HG02623 (cell line): ENCODE measurements at regions not wholly inside any gene's neighbourhood (a gene's known extent, or its start where the extent isn't known, plus 50 kb on each side); places are given as distances from the start of the nearest gene placed in this dataset.
"Not testable (repeated sequence)": the region's sequence is repeated elsewhere in the genome, so short reads cannot be mapped to it uniquely, and the experiment has no call there.

Source experiments
- ATAC-seq: cut with Tn5 transposase; IDR thresholded peaks from one replicate; pipeline ENCODE4 v1.9.1; 2021; ENCODE audit warnings: moderate library complexity; ENCODE audit not compliant: unreplicated experiment

DNA sequence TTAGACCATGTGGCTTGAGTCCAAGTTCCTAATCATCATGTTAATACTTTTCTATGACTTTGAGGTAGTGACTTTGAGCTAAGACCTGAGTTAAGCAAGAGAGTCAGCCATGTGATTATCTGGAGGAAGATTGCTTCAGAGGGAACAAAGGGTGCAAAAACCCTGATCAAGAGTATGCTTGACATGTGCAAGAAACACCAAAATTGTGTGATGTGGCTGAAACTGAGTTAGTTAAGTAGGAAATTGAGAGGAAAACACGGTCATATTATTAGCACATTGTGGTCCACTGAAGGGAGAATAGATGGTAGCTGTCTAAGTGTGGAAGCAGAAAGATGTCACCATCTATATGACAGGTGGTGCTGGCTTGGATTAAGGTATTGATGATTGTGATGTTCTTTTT, 130.4 kb upstream of the MON1B start:
- no peak for ATAC-seq

- no peak for ATAC-seq
These were observed 127.9 kb upstream of the MON1B start for GRCh38 chr16:77062878-77063675.

DNA sequence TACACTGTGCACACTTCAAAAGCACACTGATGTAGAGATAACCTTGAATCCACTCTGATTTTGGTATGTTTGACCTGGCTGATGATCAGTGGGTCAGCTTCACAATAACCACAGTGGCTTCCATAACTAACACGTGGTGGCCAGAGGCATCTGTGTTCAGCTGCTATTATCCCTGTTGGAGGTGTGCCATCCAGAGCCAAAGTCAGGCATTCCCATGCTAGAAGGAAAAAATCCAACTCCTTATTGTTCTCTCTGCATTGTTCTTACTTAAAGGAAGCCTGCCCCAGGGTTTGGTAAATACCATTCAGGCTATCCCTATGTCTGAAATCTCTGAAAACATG, 127.3 kb upstream of the MON1B start:
- ATAC-seq = no peak

DNA sequence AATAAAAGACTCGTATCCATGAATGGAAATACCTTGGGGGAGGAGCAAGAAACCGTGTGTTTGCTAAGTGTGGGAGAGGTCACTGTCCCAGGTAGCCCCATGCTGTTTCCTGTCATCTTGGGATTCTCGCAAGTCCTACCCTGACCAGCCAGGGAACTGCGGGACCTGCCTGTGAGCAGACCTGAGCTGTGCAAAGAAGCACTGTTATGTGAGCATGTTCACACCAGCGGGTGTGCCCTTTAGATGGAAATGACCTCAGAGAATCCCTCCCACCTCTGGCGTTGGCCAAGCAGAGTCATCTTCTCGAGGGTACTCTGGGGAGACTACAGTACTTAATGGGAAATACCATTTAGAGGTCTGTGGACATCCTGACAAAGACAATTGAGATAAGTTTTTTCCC, 127.0 kb upstream of the MON1B start:
- no peak for ATAC-seq

DNA sequence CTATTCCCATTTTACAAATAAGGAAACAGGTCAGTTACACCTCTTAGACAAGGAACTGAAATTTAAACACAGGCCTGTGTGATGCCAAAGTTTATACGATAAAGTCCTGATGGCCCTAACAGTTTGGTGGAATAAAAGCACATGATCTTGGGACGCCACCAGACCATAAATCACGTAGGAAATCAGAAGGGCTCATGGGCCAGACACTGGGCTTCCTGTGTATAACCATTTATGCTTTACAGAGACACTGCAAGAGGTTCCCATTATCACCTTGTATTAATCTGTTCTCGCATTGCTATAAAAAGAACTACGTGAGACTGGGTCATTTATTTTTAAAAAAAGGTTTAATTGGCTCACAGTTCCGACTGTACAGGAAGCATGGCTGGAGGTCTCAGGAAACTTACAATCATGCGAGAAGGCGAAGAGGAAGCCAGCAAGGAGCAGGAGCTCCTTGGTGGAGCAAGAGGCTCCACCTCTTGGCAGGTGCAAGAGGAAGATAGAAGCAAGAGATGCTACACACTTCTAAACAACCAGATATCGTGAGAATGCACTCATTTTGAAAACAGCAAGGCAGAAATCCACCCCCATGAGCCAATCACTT, 124.0 kb upstream of the MON1B start:
- ATAC-seq = no peak

- ATAC-seq = no peak
These were observed 123.1 kb upstream of the MON1B start for GRCh38 chr16:77067900-77068299.

GRCh38 chr16:77068402-77068801, 122.6 kb upstream of the MON1B start:
- no peak for ATAC-seq

- ATAC-seq = no peak
These were observed 121.1 kb upstream of the MON1B start for GRCh38 chr16:77069929-77070328.

DNA sequence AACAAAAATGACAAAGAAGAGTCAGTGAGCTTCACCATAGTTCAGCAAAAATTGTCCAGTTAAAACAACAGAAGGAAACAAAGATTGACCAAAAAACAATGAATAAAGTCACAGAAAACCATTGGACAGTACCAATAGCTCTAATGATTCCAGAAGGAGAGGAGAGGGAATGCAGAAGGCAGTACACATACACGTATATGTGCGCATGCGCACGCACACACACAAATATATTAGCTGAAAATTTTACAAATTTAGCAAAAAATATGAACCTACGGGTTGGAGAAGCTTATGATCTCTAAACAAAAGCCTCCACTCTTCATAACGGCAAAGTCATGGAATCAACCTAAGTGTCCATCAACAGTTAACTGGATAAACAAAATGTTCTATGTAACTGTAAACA, 120.3 kb upstream of the MON1B start:
- no peak for ATAC-seq

- ATAC-seq = no peak
These were observed 114.2 kb upstream of the MON1B start for GRCh38 chr16:77076839-77077238.

GRCh38 chr16:77077256-77077922, 113.6 kb upstream of the MON1B start:
- ATAC-seq = no peak

GRCh38 chr16:77085981-77086380, 105.0 kb upstream of the MON1B start:
- ATAC-seq = no peak

- no peak for ATAC-seq
These were observed 100.9 kb upstream of the MON1B start for GRCh38 chr16:77090062-77090461.

DNA sequence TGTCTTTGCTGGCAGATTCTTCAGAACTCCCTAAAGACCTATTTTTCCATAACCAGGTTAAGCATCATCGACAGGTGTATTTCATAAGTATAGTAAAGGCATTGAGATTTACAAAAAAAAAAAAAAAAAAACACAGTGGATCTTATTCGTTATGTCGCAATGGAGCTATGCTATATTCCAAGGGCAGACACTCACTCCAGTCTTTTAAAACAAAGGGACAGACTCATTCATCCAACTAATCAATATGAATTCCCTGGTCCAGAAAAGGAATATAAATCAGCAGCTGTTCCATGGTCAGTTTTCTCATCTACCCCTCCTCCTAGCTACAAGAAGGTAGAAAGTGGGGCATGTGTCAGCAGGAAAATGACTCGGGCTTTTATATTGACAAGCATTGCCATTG, 97.7 kb upstream of the MON1B start:
- ATAC-seq = no peak

DNA sequence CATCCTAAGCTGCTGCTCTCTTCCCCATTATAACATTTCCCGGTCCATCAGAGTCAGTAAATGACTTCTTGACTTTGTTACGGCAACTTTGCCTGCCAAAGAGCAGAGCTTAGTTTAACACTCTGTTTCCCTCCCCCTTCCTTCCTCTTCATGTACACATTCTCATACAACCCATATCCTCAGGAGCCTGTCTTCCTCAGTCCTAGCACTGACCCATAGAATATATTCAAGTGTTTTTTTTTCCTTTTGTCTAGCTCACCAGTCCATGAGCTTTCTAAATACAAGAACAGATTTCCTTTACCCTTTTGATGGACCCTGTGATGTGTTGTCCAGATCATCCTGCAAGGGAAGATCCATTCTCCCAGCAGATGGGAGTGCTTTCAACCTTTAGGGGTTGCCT, 97.0 kb upstream of the MON1B start:
- no peak for ATAC-seq

GRCh38 chr16:77111056-77111565, 79.9 kb upstream of the MON1B start:
- no peak for ATAC-seq

- no peak for ATAC-seq
These were observed 78.2 kb upstream of the MON1B start for GRCh38 chr16:77112746-77113145.

GRCh38 chr16:77113835-77114234, 77.2 kb upstream of the MON1B start:
- ATAC-seq = no peak

DNA sequence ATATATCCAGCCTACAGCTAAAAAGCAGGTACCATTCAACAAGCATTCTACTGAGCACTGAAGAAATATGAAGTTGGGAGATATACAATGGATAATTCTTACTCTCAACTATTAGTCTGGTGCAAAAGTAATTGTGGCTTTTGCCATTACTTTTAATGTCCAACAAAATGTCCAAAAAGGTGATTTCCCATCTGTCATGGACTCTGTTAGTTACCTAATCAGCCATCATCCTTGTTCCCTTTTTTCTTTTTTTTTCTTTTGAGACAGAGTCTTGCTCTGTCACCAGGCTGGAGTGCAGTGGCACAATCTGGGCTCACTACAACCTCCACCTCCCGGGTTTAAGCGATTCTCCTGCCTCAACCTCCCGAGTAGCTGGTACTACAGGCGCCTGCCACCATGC, 76.6 kb upstream of the MON1B start:
- ATAC-seq = not testable (repeated sequence)

GRCh38 chr16:77116856-77117255, 74.1 kb upstream of the MON1B start:
- ATAC-seq = no peak

DNA sequence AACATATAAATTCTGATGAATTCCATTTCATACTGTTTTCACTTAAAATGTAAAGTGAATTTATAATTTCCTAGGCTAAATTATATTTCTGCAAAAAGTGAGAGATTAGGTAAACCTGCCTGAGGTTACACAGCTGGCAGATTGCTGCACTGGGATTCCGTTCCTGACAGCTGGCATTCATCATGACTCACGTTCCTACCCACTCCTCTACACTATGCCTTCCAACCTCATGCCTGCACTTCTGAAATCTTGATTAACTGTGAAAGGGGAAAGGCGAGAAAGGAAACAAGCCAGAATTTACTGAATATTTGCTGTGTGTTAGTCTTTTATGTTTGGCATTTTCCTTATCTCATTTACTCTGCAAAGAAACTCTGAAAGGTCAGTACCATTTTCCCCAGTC, 73.3 kb upstream of the MON1B start:
- ATAC-seq = no peak

DNA sequence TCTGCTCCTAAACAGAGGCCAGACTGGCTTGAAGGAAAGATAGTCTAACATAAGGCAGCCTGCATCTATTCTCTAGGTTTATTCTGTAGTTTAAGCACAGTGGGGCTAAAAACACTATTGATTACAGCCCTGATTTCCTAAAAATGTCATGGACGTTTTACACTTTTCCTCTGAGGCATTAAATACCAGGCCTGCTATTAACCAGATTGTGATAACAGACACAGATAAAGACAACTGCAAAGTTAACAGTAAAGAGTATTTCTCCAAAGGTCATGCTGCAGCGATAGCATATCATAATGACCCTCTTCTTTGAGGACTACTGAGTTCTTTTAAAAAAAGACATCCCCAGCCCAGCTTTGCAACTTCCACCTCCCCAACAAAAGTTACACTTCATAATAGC, 59.6 kb upstream of the MON1B start:
- no peak for ATAC-seq
